Testis (tissue), 2 donors: ENCODE measurements at regions not wholly inside any gene's neighbourhood (a gene's known extent, or its start where the extent isn't known, plus 50 kb on each side); places are given as distances from the start of the nearest gene placed in this dataset.

ENCODE experiments used
- POLR2A ChIP-seq: fragments of 450-650 bp; IDR thresholded peaks from one replicate; pipeline ENCODE4 v1.6.1; 2017; ENCODE audit warnings: antibody characterized with exemption, mild to moderate bottlenecking, moderate library complexity
- TF ChIP-seq, protein P1 (sequence below), 3 experiments: fragments of 450-650 bp in 2 of 3; fragments of 200-600 bp in 1 of 3; sonication (generic) in 1 of 3; IDR thresholded peaks; one replicate each; pipeline ENCODE4 v1.5.1; 2016 to 2019; ENCODE audit warnings: antibody characterized with exemption in 3 of 3, mild to moderate bottlenecking in 2 of 3, moderate library complexity in 1 of 3

DNA sequence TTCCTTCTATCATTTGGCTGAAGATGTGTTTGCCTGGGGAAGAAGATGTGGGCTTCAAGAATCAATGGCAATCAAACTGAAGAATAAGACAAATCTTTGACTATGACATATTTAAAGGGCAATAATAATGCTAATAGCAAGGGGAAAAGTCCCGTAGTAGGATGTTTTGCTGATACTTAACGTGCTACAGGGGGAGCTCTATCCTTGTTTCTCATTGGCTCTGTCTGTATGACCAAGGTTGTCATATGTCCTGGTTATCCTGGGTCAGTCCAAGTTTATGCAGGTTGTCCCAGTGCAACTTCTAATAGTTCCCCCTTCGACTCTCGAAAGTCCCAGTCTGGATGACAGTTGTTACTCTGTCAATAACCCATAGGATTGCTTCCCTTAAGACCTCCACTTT, 321.3 kb downstream of the DHX35 start:
- TF ChIP-seq, protein P1, sequence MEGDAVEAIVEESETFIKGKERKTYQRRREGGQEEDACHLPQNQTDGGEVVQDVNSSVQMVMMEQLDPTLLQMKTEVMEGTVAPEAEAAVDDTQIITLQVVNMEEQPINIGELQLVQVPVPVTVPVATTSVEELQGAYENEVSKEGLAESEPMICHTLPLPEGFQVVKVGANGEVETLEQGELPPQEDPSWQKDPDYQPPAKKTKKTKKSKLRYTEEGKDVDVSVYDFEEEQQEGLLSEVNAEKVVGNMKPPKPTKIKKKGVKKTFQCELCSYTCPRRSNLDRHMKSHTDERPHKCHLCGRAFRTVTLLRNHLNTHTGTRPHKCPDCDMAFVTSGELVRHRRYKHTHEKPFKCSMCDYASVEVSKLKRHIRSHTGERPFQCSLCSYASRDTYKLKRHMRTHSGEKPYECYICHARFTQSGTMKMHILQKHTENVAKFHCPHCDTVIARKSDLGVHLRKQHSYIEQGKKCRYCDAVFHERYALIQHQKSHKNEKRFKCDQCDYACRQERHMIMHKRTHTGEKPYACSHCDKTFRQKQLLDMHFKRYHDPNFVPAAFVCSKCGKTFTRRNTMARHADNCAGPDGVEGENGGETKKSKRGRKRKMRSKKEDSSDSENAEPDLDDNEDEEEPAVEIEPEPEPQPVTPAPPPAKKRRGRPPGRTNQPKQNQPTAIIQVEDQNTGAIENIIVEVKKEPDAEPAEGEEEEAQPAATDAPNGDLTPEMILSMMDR (IDR thresholded peaks at IDR 0.05): no peak
- TF ChIP-seq POLR2A: no peak
